DND-41 (cell line): ENCODE measurements at regions not wholly inside any gene's neighbourhood (a gene's known extent, or its start where the extent isn't known, plus 50 kb on each side); places are given as distances from the start of the nearest gene placed in this dataset.

Experiments used
- EZH2 ChIP-seq: IDR thresholded peaks from 3 replicates; pipeline ENCODE4 v1.6.1; 2012; ENCODE audit warnings: borderline replicate concordance, low read depth, mild to moderate bottlenecking, moderate library complexity, low read length, inconsistent platforms; ENCODE audit not compliant: severe bottlenecking
- TF ChIP-seq, protein P1 (sequence below): IDR thresholded peaks from 2 replicates; pipeline ENCODE4 v1.5.1; 2012; ENCODE audit warnings: borderline replicate concordance, low read length, moderate library complexity, mild to moderate bottlenecking; ENCODE audit not compliant: poor library complexity, severe bottlenecking; ENCODE audit errors: extremely low read depth

DNA sequence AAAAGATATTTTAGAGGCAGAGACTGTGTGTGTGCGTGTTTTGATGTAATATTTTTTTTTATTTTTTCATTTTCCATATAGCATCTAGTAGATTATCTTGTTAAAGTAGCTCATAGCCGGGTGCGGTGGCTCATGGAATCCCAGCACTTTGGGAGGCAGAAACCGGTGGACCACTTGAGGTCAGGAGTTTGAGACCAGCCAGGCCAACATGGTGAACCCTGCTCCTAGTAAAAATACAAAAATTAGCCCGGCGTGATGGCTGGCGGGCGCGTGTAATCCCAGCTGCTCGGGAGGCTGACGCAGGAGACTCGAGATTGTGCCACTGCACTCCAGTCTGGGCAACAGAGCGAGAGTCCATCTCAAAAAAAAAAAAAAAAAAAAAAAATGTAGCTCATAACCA, 1481.2 kb upstream of the CADM2 start:
- TF ChIP-seq, protein P1, sequence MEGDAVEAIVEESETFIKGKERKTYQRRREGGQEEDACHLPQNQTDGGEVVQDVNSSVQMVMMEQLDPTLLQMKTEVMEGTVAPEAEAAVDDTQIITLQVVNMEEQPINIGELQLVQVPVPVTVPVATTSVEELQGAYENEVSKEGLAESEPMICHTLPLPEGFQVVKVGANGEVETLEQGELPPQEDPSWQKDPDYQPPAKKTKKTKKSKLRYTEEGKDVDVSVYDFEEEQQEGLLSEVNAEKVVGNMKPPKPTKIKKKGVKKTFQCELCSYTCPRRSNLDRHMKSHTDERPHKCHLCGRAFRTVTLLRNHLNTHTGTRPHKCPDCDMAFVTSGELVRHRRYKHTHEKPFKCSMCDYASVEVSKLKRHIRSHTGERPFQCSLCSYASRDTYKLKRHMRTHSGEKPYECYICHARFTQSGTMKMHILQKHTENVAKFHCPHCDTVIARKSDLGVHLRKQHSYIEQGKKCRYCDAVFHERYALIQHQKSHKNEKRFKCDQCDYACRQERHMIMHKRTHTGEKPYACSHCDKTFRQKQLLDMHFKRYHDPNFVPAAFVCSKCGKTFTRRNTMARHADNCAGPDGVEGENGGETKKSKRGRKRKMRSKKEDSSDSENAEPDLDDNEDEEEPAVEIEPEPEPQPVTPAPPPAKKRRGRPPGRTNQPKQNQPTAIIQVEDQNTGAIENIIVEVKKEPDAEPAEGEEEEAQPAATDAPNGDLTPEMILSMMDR, result no peak
- TF ChIP-seq EZH2, result no peak
